Adrenal gland (tissue), 5 donors: ENCODE measurements at regions not wholly inside any gene's neighbourhood (a gene's known extent, or its start where the extent isn't known, plus 50 kb on each side); places are given as distances from the start of the nearest gene placed in this dataset.

ENCODE experiments used
- CTCF ChIP-seq, 6 experiments: fragments of 450-650 bp in 4 of 6; fragments of 200-600 bp in 2 of 6; sonication (generic) in 1 of 6; IDR thresholded peaks; 1 replicate in 5 of 6; 2 replicates in 1 of 6; pipeline versions ENCODE4 v1.5.1 to v1.8.0; 2016 to 2021; ENCODE audit warnings: antibody characterized with exemption in 6 of 6, mild to moderate bottlenecking in 2 of 6, moderate library complexity in 1 of 6
- POLR2A ChIP-seq, 2 donors: fragments of 450-650 bp; IDR thresholded peaks; one replicate each; pipeline ENCODE4 v1.6.1; 2017; ENCODE audit warnings: antibody characterized with exemption in 2 of 2, mild to moderate bottlenecking in 2 of 2, moderate library complexity in 1 of 2
- donor health status: DM: no; HTN: no; CAD: no.

DNA sequence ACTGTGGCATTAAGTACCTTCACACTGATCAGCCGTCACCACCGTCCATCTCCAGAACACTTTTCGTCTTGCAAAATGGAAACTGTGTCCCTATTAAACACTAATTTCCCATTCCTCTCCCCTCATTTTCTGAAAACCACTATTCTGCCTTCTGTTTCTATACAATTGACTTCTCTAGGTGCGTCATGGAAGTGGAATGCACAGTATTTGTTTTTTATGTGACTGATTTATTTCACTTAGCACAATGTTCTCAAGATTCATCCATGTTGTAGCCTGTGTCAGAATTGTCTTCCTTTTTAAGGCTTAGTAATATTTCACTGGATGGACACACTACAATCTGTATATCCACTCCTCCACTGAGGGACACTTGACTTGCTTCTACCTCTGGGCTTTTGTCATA is 53.8 kb upstream of the PDE10A start:
- TF ChIP-seq POLR2A (IDR thresholded peaks at IDR 0.05) (no peak), CTCF (IDR thresholded peaks at IDR 0.05) (no peak)
